Liver (tissue), 8 donors: ENCODE measurements at regions not wholly inside any gene's neighbourhood (a gene's known extent, or its start where the extent isn't known, plus 50 kb on each side); places are given as distances from the start of the nearest gene placed in this dataset.

Experiments used
- DNase-seq: peaks from one replicate; pipeline ENCODE4 v3.0.0-alpha.2; 2017; ENCODE audit warnings: low spot score
- H3K27ac ChIP-seq, 2 donors: one replicate each; pipeline ENCODE4 v1.7.0; 2013; ENCODE audit warnings: inconsistent platforms in 2 of 2, low read length in 2 of 2, control low read depth in 1 of 2, low read depth in 1 of 2, mild to moderate bottlenecking in 1 of 2
- H3K27me3 ChIP-seq, 4 donors: one replicate each; pipeline versions ENCODE4 v1.6.1 to v1.7.0; 2013; ENCODE audit warnings: low read length in 3 of 4, inconsistent platforms in 1 of 4, mild to moderate bottlenecking in 1 of 4, moderate library complexity in 1 of 4; ENCODE audit not compliant: control insufficient read depth in 4 of 4, insufficient read depth in 4 of 4
- H3K36me3 ChIP-seq, 4 donors: one replicate each; pipeline versions ENCODE4 v1.6.1 to v1.7.0; 2013; ENCODE audit warnings: low read length in 3 of 4, mild to moderate bottlenecking in 3 of 4, low read depth in 1 of 4, moderate library complexity in 1 of 4; ENCODE audit not compliant: control insufficient read depth in 4 of 4, insufficient read depth in 3 of 4
- H3K4me1 ChIP-seq, 4 donors: one replicate each; pipeline versions ENCODE4 v1.6.1 to v1.7.0; 2013; ENCODE audit warnings: low read length in 3 of 4, mild to moderate bottlenecking in 3 of 4, moderate library complexity in 1 of 4; ENCODE audit not compliant: control insufficient read depth in 4 of 4, insufficient read depth in 4 of 4
- H3K4me3 ChIP-seq, 3 donors: one replicate each; pipeline versions ENCODE4 v1.6.1 to v1.7.0; 2013; ENCODE audit warnings: low read length in 3 of 3, control low read depth in 1 of 3, low read depth in 1 of 3, mild to moderate bottlenecking in 1 of 3
- H3K9ac ChIP-seq, 2 donors: one replicate each; pipeline ENCODE4 v1.7.0; 2013; ENCODE audit warnings: low read length in 2 of 2, mild to moderate bottlenecking in 2 of 2, moderate library complexity in 2 of 2, control low read depth in 1 of 2, low read depth in 1 of 2
- H3K9me3 ChIP-seq, 4 donors: one replicate each; pipeline versions ENCODE4 v1.6.1 to v1.7.0; 2013; ENCODE audit warnings: low read length in 3 of 4; ENCODE audit not compliant: control insufficient read depth in 4 of 4
- ATF3 ChIP-seq: IDR thresholded peaks from 2 replicates; pipeline ENCODE4 v1.6.1; 2016; ENCODE audit warnings: antibody characterized with exemption
- CTCF ChIP-seq: fragments of 150-350 bp; IDR thresholded peaks from 2 replicates; pipeline ENCODE4 v1.5.1; 2017; ENCODE audit warnings: improper control_type of control experiment, low read depth, low read length; ENCODE audit not compliant: missing input control
- EGR1 ChIP-seq, 2 donors: IDR thresholded peaks; 2 replicates each; pipeline ENCODE4 v1.6.1; 2016 to 2018; ENCODE audit warnings: antibody characterized with exemption in 2 of 2, low read depth in 2 of 2
- FOXA1 ChIP-seq: IDR thresholded peaks from 2 replicates; pipeline ENCODE4 v1.6.1; 2016; ENCODE audit warnings: antibody characterized with exemption
- FOXA2 ChIP-seq: IDR thresholded peaks from 2 replicates; pipeline ENCODE4 v1.6.1; 2016; ENCODE audit warnings: antibody characterized with exemption
- GABPA ChIP-seq, 2 donors: IDR thresholded peaks in 1 of 2; conservative IDR thresholded peaks in 1 of 2; 2 replicates each; pipeline ENCODE4 v1.6.1; 2016; ENCODE audit warnings: antibody characterized with exemption in 2 of 2, mild to moderate bottlenecking in 1 of 2, moderate library complexity in 1 of 2
- HNF4A ChIP-seq, 2 donors: conservative IDR thresholded peaks; 2 replicates each; pipeline ENCODE4 v1.6.1; 2016; ENCODE audit warnings: antibody characterized with exemption in 2 of 2, mild to moderate bottlenecking in 2 of 2
- HNF4G ChIP-seq: IDR thresholded peaks from 2 replicates; pipeline ENCODE4 v1.6.1; 2016; ENCODE audit warnings: antibody characterized with exemption
- JUND ChIP-seq, 2 donors: IDR thresholded peaks; 2 replicates each; pipeline ENCODE4 v1.6.1; 2016; ENCODE audit warnings: antibody characterized with exemption in 2 of 2
- MAX ChIP-seq: IDR thresholded peaks from 2 replicates; pipeline ENCODE4 v1.6.1; 2016; ENCODE audit warnings: antibody characterized with exemption
- NR2F2 ChIP-seq: IDR thresholded peaks from 2 replicates; pipeline ENCODE4 v1.6.1; 2016; ENCODE audit warnings: antibody characterized with exemption
- RAD21 ChIP-seq, 2 donors: IDR thresholded peaks; 2 replicates each; pipeline ENCODE4 v1.6.1; 2016; ENCODE audit warnings: antibody characterized with exemption in 2 of 2, mild to moderate bottlenecking in 2 of 2
- REST ChIP-seq: IDR thresholded peaks from 2 replicates; pipeline ENCODE4 v1.6.1; 2016; ENCODE audit warnings: antibody characterized with exemption, mild to moderate bottlenecking
- RXRA ChIP-seq, 2 donors: IDR thresholded peaks; 2 replicates each; pipeline ENCODE4 v1.6.1; 2017 to 2018; ENCODE audit warnings: antibody characterized with exemption in 2 of 2, mild to moderate bottlenecking in 1 of 2
- SP1 ChIP-seq: IDR thresholded peaks from 2 replicates; pipeline ENCODE4 v1.6.1; 2018; ENCODE audit warnings: antibody characterized with exemption, mild to moderate bottlenecking
- TAF1 ChIP-seq: conservative IDR thresholded peaks from 2 replicates; pipeline ENCODE4 v1.6.1; 2016; ENCODE audit warnings: antibody characterized with exemption, mild to moderate bottlenecking
- YY1 ChIP-seq: IDR thresholded peaks from 2 replicates; pipeline ENCODE4 v1.6.1; 2016; ENCODE audit warnings: antibody characterized with exemption, mild to moderate bottlenecking
- ZBTB33 ChIP-seq: IDR thresholded peaks from 2 replicates; pipeline ENCODE4 v1.6.1; 2016; ENCODE audit warnings: antibody characterized with exemption
- WGBS: extraction: QIAGEN DNeasy Blood & Tissue Kit; methylation state at CpG from one replicate; pipeline ENCODE4 v1.1.7; 2013; 5-methylcytosine and 5-hydroxymethylcytosine counted together
- donor health status: healthy.
- donor health status: healthy.
- donor health status: healthy.
- donor health status: healthy.
- donor health status: healthy.

- TF ChIP-seq TAF1 (no peak), RXRA (IDR thresholded peaks at IDR 0.05) (no peak)
Observed at GRCh38 chr18:47427072-47427471, 175.6 kb upstream of the SKOR2 start (continued).

GRCh38 chr18:47425365-47425764 lies 173.9 kb upstream of the SKOR2 start:
- DNase-seq = no peak
- no peaks in the 10 kb centered on the region for H3K9me3 ChIP-seq
- no peaks in the 10 kb centered on the region for H3K27me3 ChIP-seq
- no peaks in the 10 kb centered on the region for H3K36me3 ChIP-seq
- H3K4me1 ChIP-seq = no peaks in the 10 kb centered on the region
- WGBS = 87% methylated on average over 7 of the region's 7 CpGs
- no peak overlapping the region for H3K4me3 ChIP-seq
- TF ChIP-seq YY1 = no peak
- no peak for TF ChIP-seq MAX
- H3K9ac ChIP-seq = no peak overlapping the region
- H3K27ac ChIP-seq = no peak overlapping the region

- Histone ChIP-seq H3K36me3 (no peaks in the 10 kb centered on the region), H3K9ac (no peak overlapping the region), H3K27ac (no peak overlapping the region), H3K27me3 (peaks cover 0 to 4% (median 0%) of the 10 kb centered on the region in 4 donors), H3K4me1 (no peaks in the 10 kb centered on the region), H3K4me3 (no peak overlapping the region), H3K9me3 (no peaks in the 10 kb centered on the region)
- WGBS = 68% methylated on average over 6 of the region's 6 CpGs
- TF ChIP-seq SP1 (no peak), CTCF (no peak), FOXA1 (no peak), EGR1 (IDR thresholded peaks at IDR 0.05; ENCODE audit: low read depth in 2 of 2) (no peak), ZBTB33 (no peak), RAD21 (IDR thresholded peaks at IDR 0.05) (no peak), JUND (IDR thresholded peaks at IDR 0.05) (no peak), HNF4G (no peak), FOXA2 (no peak), GABPA (IDR thresholded peaks at IDR 0.05 in 1 of 2, conservative IDR thresholded peaks at IDR 0.05 in 1 of 2) (no peak), ATF3 (no peak), RXRA (IDR thresholded peaks at IDR 0.05) (no peak), MAX (no peak), NR2F2 (no peak), HNF4A (conservative IDR thresholded peaks at IDR 0.05) (no peak), TAF1 (no peak), YY1 (no peak), REST (no peak)
- DNase-seq = no peak
Observed at GRCh38 chr18:47422524-47422923, 171.1 kb upstream of the SKOR2 start.
